ENCODE measurements at regions not wholly inside any gene's neighbourhood (a gene's known extent, or its start where the extent isn't known, plus 50 kb on each side); places are given as distances from the start of the nearest gene placed in this dataset.

DNA sequence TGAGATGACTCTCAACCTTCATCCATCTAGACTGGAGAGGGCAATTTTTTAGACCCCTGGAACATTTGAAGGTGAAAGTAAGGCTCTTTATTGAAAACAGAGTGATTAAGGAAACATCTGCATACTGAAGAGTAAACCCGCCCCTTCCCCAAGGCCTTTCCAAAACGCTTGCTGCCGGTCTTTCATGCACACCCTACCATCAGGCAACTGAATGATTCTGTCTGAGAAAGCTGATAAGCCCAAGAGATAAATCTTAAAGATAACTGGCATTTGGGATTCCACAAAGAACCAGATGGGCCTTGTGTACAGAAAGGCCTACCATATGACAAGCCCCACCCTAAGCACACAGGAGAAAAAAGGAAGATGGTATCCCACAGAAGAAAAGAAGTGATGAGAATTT lies 54.4 kb upstream of the PIK3R1 start:
- TF ChIP-seq, protein P1, sequence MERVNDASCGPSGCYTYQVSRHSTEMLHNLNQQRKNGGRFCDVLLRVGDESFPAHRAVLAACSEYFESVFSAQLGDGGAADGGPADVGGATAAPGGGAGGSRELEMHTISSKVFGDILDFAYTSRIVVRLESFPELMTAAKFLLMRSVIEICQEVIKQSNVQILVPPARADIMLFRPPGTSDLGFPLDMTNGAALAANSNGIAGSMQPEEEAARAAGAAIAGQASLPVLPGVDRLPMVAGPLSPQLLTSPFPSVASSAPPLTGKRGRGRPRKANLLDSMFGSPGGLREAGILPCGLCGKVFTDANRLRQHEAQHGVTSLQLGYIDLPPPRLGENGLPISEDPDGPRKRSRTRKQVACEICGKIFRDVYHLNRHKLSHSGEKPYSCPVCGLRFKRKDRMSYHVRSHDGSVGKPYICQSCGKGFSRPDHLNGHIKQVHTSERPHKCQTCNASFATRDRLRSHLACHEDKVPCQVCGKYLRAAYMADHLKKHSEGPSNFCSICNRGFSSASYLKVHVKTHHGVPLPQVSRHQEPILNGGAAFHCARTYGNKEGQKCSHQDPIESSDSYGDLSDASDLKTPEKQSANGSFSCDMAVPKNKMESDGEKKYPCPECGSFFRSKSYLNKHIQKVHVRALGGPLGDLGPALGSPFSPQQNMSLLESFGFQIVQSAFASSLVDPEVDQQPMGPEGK (CRISPR knock-in tag; IDR thresholded peaks at IDR 0.05; ENCODE audit: borderline replicate concordance), result no peak
- TF ChIP-seq TSHZ2 (CRISPR knock-in tag; IDR thresholded peaks at IDR 0.05), result no peak
- no peak for TF ChIP-seq CSDC2 (CRISPR knock-in tag; IDR thresholded peaks at IDR 0.05)
- TF ChIP-seq ARNTL (CRISPR knock-in tag; IDR thresholded peaks at IDR 0.05; ENCODE audit: borderline replicate concordance, low read depth), result no peak
- TF ChIP-seq POU6F1 (CRISPR knock-in tag; IDR thresholded peaks at IDR 0.05; ENCODE audit: borderline replicate concordance, low read depth), result no peak
- no peak for TF ChIP-seq RARB (CRISPR knock-in tag; IDR thresholded peaks at IDR 0.05)
- no peak for TF ChIP-seq ZFP3 (CRISPR knock-in tag; IDR thresholded peaks at IDR 0.05)
- no peak for TF ChIP-seq BACH2 (CRISPR knock-in tag; IDR thresholded peaks at IDR 0.05; ENCODE audit: borderline replicate concordance)
- no peak for TF ChIP-seq CREB5 (CRISPR knock-in tag; IDR thresholded peaks at IDR 0.05; ENCODE audit: low read depth)
- no peak for TF ChIP-seq ZFP30 (CRISPR knock-in tag; IDR thresholded peaks at IDR 0.05)

All from SK-N-SH treated with all-trans-retinoic acid at 6 μM for 48 hours (cell line).